HepG2 (cell line): ENCODE measurements at regions not wholly inside any gene's neighbourhood (a gene's known extent, or its start where the extent isn't known, plus 50 kb on each side); places are given as distances from the start of the nearest gene placed in this dataset.

Source experiments
- AFF4 ChIP-seq: sonication (generic); formaldehyde crosslinking; IDR thresholded peaks from 2 replicates; pipeline ENCODE4 v1.4.0; 2020; ENCODE audit warnings: missing genetic modification reagents
- ATF1 ChIP-seq: IDR thresholded peaks from 2 replicates; pipeline ENCODE4 v1.6.1; 2016; ENCODE audit warnings: mild to moderate bottlenecking, control low read depth
- BCL3 ChIP-seq: sonication (generic); formaldehyde crosslinking; IDR thresholded peaks from 2 replicates; pipeline ENCODE4 v1.5.1; 2020; ENCODE audit warnings: mild to moderate bottlenecking, missing genetic modification reagents, moderate library complexity
- DNMT3B ChIP-seq: conservative IDR thresholded peaks from 2 replicates; pipeline ENCODE4 v1.6.1; 2016; ENCODE audit warnings: missing biosample characterization, control low read depth
- HHEX ChIP-seq: IDR thresholded peaks from 2 replicates; pipeline ENCODE4 v1.6.1; 2016; ENCODE audit warnings: control low read depth
- POLR2A ChIP-seq, 2 experiments: IDR thresholded peaks; 2 replicates each; pipeline ENCODE4 v1.6.1; 2011; ENCODE audit warnings: low read depth in 2 of 2, low read length in 2 of 2, mild to moderate bottlenecking in 1 of 2, moderate library complexity in 1 of 2; ENCODE audit not compliant: insufficient read depth in 1 of 2
- POLR2AphosphoS2 ChIP-seq: IDR thresholded peaks from 2 replicates; pipeline ENCODE4 v1.6.1; 2011; ENCODE audit warnings: low read depth, low read length, improper control_type of control experiment
- RAD51 ChIP-seq: fragments of 450-650 bp; IDR thresholded peaks from 2 replicates; pipeline ENCODE4 v1.6.1; 2016; ENCODE audit warnings: borderline replicate concordance
- ZNF331 ChIP-seq: sonication (generic); formaldehyde crosslinking; IDR thresholded peaks from 2 replicates; pipeline ENCODE4 v1.4.0; 2020; ENCODE audit warnings: missing genetic modification reagents
- TF ChIP-seq, protein P1 (sequence below): sonication (generic); formaldehyde crosslinking; conservative IDR thresholded peaks from 2 replicates; pipeline ENCODE4 v1.4.0; 2020; ENCODE audit warnings: missing genetic modification reagents
- TF ChIP-seq, protein P2 (sequence below), 2 experiments: sonication (generic) in 1 of 2; formaldehyde crosslinking in 1 of 2; IDR thresholded peaks; 2 replicates each; pipeline versions ENCODE4 v1.4.0 to v1.6.1; 2018 to 2020; ENCODE audit warnings: missing genetic modification reagents in 2 of 2, borderline replicate concordance in 1 of 2, low read depth in 1 of 2, mild to moderate bottlenecking in 1 of 2, missing biosample characterization in 1 of 2

DNA sequence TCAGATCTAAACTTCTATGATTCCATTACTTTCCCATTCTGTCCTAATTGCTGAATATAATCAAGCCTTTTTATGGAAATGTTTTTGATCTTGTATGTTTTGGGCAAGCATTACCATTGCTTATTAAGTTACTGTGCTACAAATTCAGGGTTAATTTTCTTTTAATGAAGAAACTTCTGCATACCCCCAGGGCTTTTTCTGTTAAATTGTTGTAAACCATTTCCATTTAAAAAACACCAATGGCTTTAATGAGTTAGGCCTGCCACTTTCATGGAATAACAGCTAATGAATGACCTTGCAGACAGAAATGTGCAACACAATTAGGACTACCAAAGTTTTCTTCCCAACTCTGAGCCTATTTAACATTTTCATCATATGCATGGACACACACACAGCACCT is 150.0 kb downstream of the DIPK2A start:
- TF ChIP-seq ATF1 (CRISPR knock-in tag) (no peak), ZNF331 (CRISPR knock-in tag) (no peak), BCL3 (no peak), RAD51 (no peak), DNMT3B (CRISPR knock-in tag) (no peak), AFF4 (CRISPR knock-in tag) (no peak), POLR2AphosphoS2 (no peak), HHEX (CRISPR knock-in tag) (no peak), POLR2A (IDR thresholded peaks at IDR 0.05; ENCODE audit: insufficient read depth in 1 of 2, low read depth in 2 of 2, low read length in 2 of 2) (no peak)
- TF ChIP-seq, protein P1, sequence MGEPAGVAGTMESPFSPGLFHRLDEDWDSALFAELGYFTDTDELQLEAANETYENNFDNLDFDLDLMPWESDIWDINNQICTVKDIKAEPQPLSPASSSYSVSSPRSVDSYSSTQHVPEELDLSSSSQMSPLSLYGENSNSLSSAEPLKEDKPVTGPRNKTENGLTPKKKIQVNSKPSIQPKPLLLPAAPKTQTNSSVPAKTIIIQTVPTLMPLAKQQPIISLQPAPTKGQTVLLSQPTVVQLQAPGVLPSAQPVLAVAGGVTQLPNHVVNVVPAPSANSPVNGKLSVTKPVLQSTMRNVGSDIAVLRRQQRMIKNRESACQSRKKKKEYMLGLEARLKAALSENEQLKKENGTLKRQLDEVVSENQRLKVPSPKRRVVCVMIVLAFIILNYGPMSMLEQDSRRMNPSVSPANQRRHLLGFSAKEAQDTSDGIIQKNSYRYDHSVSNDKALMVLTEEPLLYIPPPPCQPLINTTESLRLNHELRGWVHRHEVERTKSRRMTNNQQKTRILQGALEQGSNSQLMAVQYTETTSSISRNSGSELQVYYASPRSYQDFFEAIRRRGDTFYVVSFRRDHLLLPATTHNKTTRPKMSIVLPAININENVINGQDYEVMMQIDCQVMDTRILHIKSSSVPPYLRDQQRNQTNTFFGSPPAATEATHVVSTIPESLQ (CRISPR knock-in tag), result no peak
- TF ChIP-seq, protein P2, sequence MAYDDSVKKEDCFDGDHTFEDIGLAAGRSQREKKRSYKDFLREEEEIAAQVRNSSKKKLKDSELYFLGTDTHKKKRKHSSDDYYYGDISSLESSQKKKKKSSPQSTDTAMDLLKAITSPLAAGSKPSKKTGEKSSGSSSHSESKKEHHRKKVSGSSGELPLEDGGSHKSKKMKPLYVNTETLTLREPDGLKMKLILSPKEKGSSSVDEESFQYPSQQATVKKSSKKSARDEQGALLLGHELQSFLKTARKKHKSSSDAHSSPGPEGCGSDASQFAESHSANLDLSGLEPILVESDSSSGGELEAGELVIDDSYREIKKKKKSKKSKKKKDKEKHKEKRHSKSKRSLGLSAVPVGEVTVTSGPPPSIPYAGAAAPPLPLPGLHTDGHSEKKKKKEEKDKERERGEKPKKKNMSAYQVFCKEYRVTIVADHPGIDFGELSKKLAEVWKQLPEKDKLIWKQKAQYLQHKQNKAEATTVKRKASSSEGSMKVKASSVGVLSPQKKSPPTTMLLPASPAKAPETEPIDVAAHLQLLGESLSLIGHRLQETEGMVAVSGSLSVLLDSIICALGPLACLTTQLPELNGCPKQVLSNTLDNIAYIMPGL (CRISPR knock-in tag; IDR thresholded peaks at IDR 0.05; ENCODE audit: borderline replicate concordance in 1 of 2, low read depth in 1 of 2), result no peak
